H9 (cell line): ENCODE measurements at regions not wholly inside any gene's neighbourhood (a gene's known extent, or its start where the extent isn't known, plus 50 kb on each side); places are given as distances from the start of the nearest gene placed in this dataset.

Experiments
- DNase-seq: peaks from one replicate; pipeline ENCODE4 v3.0.0-alpha.2; 2017
- H2AFZ ChIP-seq: one replicate; pipeline ENCODE4 v1.6.1; 2013; ENCODE audit warnings: mild to moderate bottlenecking, low read length, control low read depth, moderate library complexity
- H2AK5ac ChIP-seq: 2 replicates; pipeline ENCODE4 v1.6.1; 2013; ENCODE audit warnings: low read length, control low read depth, mixed read lengths; ENCODE audit not compliant: insufficient read length
- H2BK120ac ChIP-seq: one replicate; pipeline ENCODE4 v1.6.1; 2013; ENCODE audit warnings: low read depth, mild to moderate bottlenecking, low read length, control low read depth, inconsistent platforms; ENCODE audit not compliant: poor library complexity, severe bottlenecking
- H2BK12ac ChIP-seq: 2 replicates; pipeline ENCODE4 v1.6.1; 2013; ENCODE audit warnings: low read length, control low read depth, mixed read lengths, low read depth; ENCODE audit not compliant: insufficient read length
- H2BK15ac ChIP-seq: 2 replicates; pipeline ENCODE4 v1.6.1; 2013; ENCODE audit warnings: low read depth, low read length, control low read depth
- H2BK20ac ChIP-seq: one replicate; pipeline ENCODE4 v1.6.1; 2013; ENCODE audit warnings: low read depth, mild to moderate bottlenecking, low read length, control low read depth, inconsistent platforms; ENCODE audit not compliant: poor library complexity, severe bottlenecking
- H2BK5ac ChIP-seq: 2 replicates; pipeline ENCODE4 v1.6.1; 2013; ENCODE audit warnings: low read length, control low read depth, mixed read lengths; ENCODE audit not compliant: insufficient read length
- H3K14ac ChIP-seq: 2 replicates; pipeline ENCODE4 v1.6.1; 2013; ENCODE audit warnings: low read length, control low read depth; ENCODE audit not compliant: insufficient read depth
- H3K18ac ChIP-seq: 2 replicates; pipeline ENCODE4 v1.6.1; 2013; ENCODE audit warnings: low read depth, mild to moderate bottlenecking, mixed read lengths, low read length, control low read depth; ENCODE audit not compliant: insufficient read length
- H3K23ac ChIP-seq: 2 replicates; pipeline ENCODE4 v1.6.1; 2013; ENCODE audit warnings: low read length, control low read depth, mixed read lengths, low read depth; ENCODE audit not compliant: insufficient read length
- H3K23me2 ChIP-seq: 2 replicates; pipeline ENCODE4 v1.6.1; 2013; ENCODE audit warnings: low read depth, mild to moderate bottlenecking, mixed read lengths, low read length, control low read depth; ENCODE audit not compliant: insufficient read length, poor library complexity, severe bottlenecking
- H3K27ac ChIP-seq: 2 replicates; pipeline ENCODE4 v1.5.1; 2013; ENCODE audit warnings: low read length, control low read depth, mixed read lengths, low read depth; ENCODE audit not compliant: insufficient read length
- H3K27me3 ChIP-seq: 2 replicates; pipeline ENCODE4 v1.6.1; 2013; ENCODE audit warnings: low read length, control low read depth, inconsistent platforms; ENCODE audit not compliant: insufficient read depth
- H3K4ac ChIP-seq: 2 replicates; pipeline ENCODE4 v1.6.1; 2013; ENCODE audit warnings: low read depth, mild to moderate bottlenecking, control low read depth, inconsistent platforms, low read length, moderate library complexity
- H3K4me1 ChIP-seq: 2 replicates; pipeline ENCODE4 v1.6.1; 2013; ENCODE audit warnings: low read length, control low read depth, inconsistent platforms; ENCODE audit not compliant: insufficient read depth
- H3K4me2 ChIP-seq: 2 replicates; pipeline ENCODE4 v1.6.1; 2013; ENCODE audit warnings: low read length, control low read depth, mixed read lengths; ENCODE audit not compliant: insufficient read length, insufficient read depth
- H3K56ac ChIP-seq: 2 replicates; pipeline ENCODE4 v1.6.1; 2013; ENCODE audit warnings: low read depth, mild to moderate bottlenecking, mixed read lengths, low read length, control low read depth; ENCODE audit not compliant: insufficient read length
- H3K79me1 ChIP-seq: 2 replicates; pipeline ENCODE4 v1.6.1; 2013; ENCODE audit warnings: low read depth, mild to moderate bottlenecking, moderate library complexity, low read length, control low read depth, inconsistent platforms; ENCODE audit not compliant: insufficient read depth, poor library complexity, severe bottlenecking
- H3K79me2 ChIP-seq: 2 replicates; pipeline ENCODE4 v1.6.1; 2013; ENCODE audit warnings: low read length, control low read depth, inconsistent platforms; ENCODE audit not compliant: insufficient read depth
- H3K9ac ChIP-seq: 2 replicates; pipeline ENCODE4 v1.6.1; 2013; ENCODE audit warnings: low read length, control low read depth, mixed read lengths; ENCODE audit not compliant: insufficient read length; ENCODE audit errors: extremely low read depth
- H3K9me3 ChIP-seq: one replicate; pipeline ENCODE4 v1.6.1; 2013; ENCODE audit warnings: low read depth, low read length, inconsistent platforms; ENCODE audit not compliant: control insufficient read depth
- H3T11ph ChIP-seq: one replicate; pipeline ENCODE4 v1.6.1; 2013; ENCODE audit warnings: mild to moderate bottlenecking, low read length, control low read depth, inconsistent platforms
- H4K20me1 ChIP-seq: one replicate; pipeline ENCODE4 v1.6.1; 2013; ENCODE audit not compliant: control insufficient read depth, insufficient read length, insufficient read depth
- H4K5ac ChIP-seq: 2 replicates; pipeline ENCODE4 v1.6.1; 2013; ENCODE audit warnings: low read depth, mild to moderate bottlenecking, mixed read lengths, low read length, control low read depth; ENCODE audit not compliant: insufficient read length
- H4K8ac ChIP-seq: replicated peaks from 2 replicates; pipeline ENCODE4 v1.6.1; 2013; ENCODE audit warnings: low read length, control low read depth, mixed read lengths, low read depth; ENCODE audit not compliant: insufficient read length
- H4K91ac ChIP-seq: 2 replicates; pipeline ENCODE4 v1.6.1; 2013; ENCODE audit warnings: low read depth, mild to moderate bottlenecking, moderate library complexity, mixed read lengths, low read length, control low read depth; ENCODE audit not compliant: insufficient read length
- H3K27ac Mint-ChIP-seq, 3 experiments: 2 replicates in 2 of 3; 3 replicates in 1 of 3; pipeline ENCODE4 v1.8.0; 2020 to 2021; ENCODE audit warnings: mixed read lengths in 3 of 3, mild to moderate bottlenecking in 1 of 3, moderate library complexity in 1 of 3
- H3K27me3 Mint-ChIP-seq: 2 replicates; pipeline ENCODE4 v1.8.0; 2021; ENCODE audit warnings: low read depth, mild to moderate bottlenecking, moderate library complexity, mixed read lengths
- H3K36me3 Mint-ChIP-seq, 3 experiments: 2 replicates in 2 of 3; 3 replicates in 1 of 3; pipeline ENCODE4 v1.8.0; 2020 to 2021; ENCODE audit warnings: low read depth in 3 of 3, mixed read lengths in 3 of 3; ENCODE audit not compliant: insufficient read depth in 1 of 3
- H3K4me1 Mint-ChIP-seq, 2 experiments: 2 replicates each; pipeline ENCODE4 v1.8.0; 2020; ENCODE audit warnings: mixed read lengths in 2 of 2
- H3K4me3 Mint-ChIP-seq, 2 experiments: 2 replicates in 1 of 2; 3 replicates in 1 of 2; pipeline ENCODE4 v1.8.0; 2020 to 2021; ENCODE audit warnings: mild to moderate bottlenecking in 2 of 2, mixed read lengths in 2 of 2, moderate library complexity in 1 of 2
- H3K9me3 Mint-ChIP-seq, 2 experiments: 2 replicates in 1 of 2; 3 replicates in 1 of 2; pipeline ENCODE4 v1.8.0; 2020; ENCODE audit warnings: mild to moderate bottlenecking in 2 of 2, mixed read lengths in 2 of 2, moderate library complexity in 1 of 2
- WGBS: extraction: QIAGEN DNeasy Blood & Tissue Kit; methylation state at CpG from one replicate; pipeline ENCODE4 v1.1.7; 2013; ENCODE audit warnings: missing lambda C conversion rate, low lambda C conversion rate, mixed read lengths; ENCODE audit not compliant: insufficient read length; ENCODE audit errors: extremely low coverage; 5-methylcytosine and 5-hydroxymethylcytosine counted together
- TF ChIP-seq, protein P1 (sequence below): fragments of 200-600 bp; sonication (generic); conservative IDR thresholded peaks from 3 replicates; pipeline ENCODE4 v1.8.0; 2021; ENCODE audit warnings: antibody characterized with exemption, mild to moderate bottlenecking

DNA sequence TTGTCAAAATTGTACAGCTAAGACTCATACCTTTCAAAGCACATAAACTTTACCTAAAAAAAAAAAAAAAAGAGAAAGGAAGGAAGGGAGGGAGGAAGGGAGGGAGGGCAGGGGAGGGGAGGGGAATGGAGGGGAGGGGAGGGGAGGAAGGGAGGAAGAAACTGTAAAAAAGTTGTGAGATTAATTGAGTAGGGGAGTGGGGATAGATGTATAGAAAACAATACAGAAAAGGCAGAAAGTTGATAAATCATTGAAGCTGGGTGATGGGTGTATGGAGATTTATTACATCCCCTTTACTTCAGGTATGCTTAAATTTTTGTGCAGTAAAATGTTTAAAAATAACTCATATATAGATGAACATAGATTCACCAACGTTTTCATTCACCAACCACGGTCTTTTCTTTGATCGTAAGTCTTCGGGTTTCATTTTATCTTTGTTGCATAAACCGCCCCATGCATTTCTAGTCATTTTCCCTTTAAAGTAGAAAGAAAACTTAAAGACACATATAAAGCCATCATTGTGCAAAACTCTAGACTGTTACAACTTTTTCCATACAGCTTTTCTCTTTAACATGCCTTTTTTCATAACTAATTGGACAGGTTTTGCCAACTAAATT is 191.2 kb upstream of the KRR1 start:
- Histone ChIP-seq H2BK5ac (no peak overlapping the region), H3K79me1 (no peaks in the 10 kb centered on the region), H3K56ac (no peak overlapping the region)

More for the DNA sequence above, 191.2 kb upstream of the KRR1 start:
- Histone ChIP-seq H2AFZ (no peak overlapping the region), H3K27me3 (no peaks in the 10 kb centered on the region; the same call in 1 of the 2 replicates), H3K4me2 (no peak overlapping the region), H2BK20ac (no peak overlapping the region), H4K20me1 (no peaks in the 10 kb centered on the region), H3K18ac (no peak overlapping the region), H2BK15ac (no peak overlapping the region), H3T11ph (no peak overlapping the region), H3K23ac (no peak overlapping the region), H2BK120ac (no peak overlapping the region), H3K23me2 (no peaks in the 10 kb centered on the region), H3K9me3 (no peaks in the 10 kb centered on the region), H3K4me1 (peaks cover 12% of the 10 kb centered on the region; the same call in 1 of the 2 replicates), H2BK12ac (no peak overlapping the region), H3K4ac (no peak overlapping the region), H4K91ac (no peak overlapping the region), H2AK5ac (no peak overlapping the region), H4K8ac (no peak overlapping the region), H3K9ac (no peak overlapping the region), H4K5ac (no peak overlapping the region), H3K27ac (no peak overlapping the region), H3K14ac (no peak overlapping the region), H3K79me2 (no peaks in the 10 kb centered on the region)
- no peak for DNase-seq
- TF ChIP-seq, protein P1, sequence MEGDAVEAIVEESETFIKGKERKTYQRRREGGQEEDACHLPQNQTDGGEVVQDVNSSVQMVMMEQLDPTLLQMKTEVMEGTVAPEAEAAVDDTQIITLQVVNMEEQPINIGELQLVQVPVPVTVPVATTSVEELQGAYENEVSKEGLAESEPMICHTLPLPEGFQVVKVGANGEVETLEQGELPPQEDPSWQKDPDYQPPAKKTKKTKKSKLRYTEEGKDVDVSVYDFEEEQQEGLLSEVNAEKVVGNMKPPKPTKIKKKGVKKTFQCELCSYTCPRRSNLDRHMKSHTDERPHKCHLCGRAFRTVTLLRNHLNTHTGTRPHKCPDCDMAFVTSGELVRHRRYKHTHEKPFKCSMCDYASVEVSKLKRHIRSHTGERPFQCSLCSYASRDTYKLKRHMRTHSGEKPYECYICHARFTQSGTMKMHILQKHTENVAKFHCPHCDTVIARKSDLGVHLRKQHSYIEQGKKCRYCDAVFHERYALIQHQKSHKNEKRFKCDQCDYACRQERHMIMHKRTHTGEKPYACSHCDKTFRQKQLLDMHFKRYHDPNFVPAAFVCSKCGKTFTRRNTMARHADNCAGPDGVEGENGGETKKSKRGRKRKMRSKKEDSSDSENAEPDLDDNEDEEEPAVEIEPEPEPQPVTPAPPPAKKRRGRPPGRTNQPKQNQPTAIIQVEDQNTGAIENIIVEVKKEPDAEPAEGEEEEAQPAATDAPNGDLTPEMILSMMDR = no peak
- Mint-ChIP-seq H3K4me3 (no peak overlapping the region), H3K36me3 (no peaks in the 10 kb centered on the region), H3K9me3 (no peaks in the 10 kb centered on the region), H3K27me3 (no peaks in the 10 kb centered on the region; the same call in 1 of the 2 replicates), H3K27ac (no peak overlapping the region), H3K4me1 (peaks cover 48 to 50% of the 10 kb centered on the region in 2 experiments)
- WGBS = no CpG with 5 or more reads among the region's 5 CpGs
